Stomach (tissue), 8 donors: ENCODE measurements at regions not wholly inside any gene's neighbourhood (a gene's known extent, or its start where the extent isn't known, plus 50 kb on each side); places are given as distances from the start of the nearest gene placed in this dataset.

Experiments used
- DNase-seq, 2 donors: peaks; one replicate each; pipeline versions ENCODE4 v3.0.0 to v3.0.0-alpha.2; 2013 to 2019
- H3K27ac ChIP-seq, 5 donors: fragments of 200-600 bp in 4 of 5; sonication (generic) in 4 of 5; one replicate each; pipeline ENCODE4 v1.5.1; 2013 to 2019; ENCODE audit warnings: mild to moderate bottlenecking in 1 of 5, moderate library complexity in 1 of 5
- H3K27me3 ChIP-seq, 3 donors: fragments of 200-600 bp; sonication (generic); one replicate each; pipeline ENCODE4 v1.5.1; 2017 to 2019; ENCODE audit warnings: mixed run types in 1 of 3
- H3K36me3 ChIP-seq, 4 donors: fragments of 200-600 bp; sonication (generic); 1 replicate in 3 of 4; 2 replicates in 1 of 4; pipeline ENCODE4 v1.5.1; 2016 to 2019
- H3K4me1 ChIP-seq, 4 donors: fragments of 200-600 bp; sonication (generic); one replicate each; pipeline ENCODE4 v1.5.1; 2016 to 2019
- H3K4me3 ChIP-seq, 4 donors: fragments of 200-600 bp; sonication (generic) in 3 of 4; one replicate each; pipeline ENCODE4 v1.5.1; 2016 to 2019; ENCODE audit warnings: mild to moderate bottlenecking in 1 of 4
- H3K9me3 ChIP-seq, 4 donors: fragments of 200-600 bp; sonication (generic); one replicate each; pipeline ENCODE4 v1.5.1; 2016 to 2019
- CTCF ChIP-seq, 7 experiments: fragments of 450-650 bp in 4 of 7; fragments of 200-600 bp in 3 of 7; sonication (generic) in 3 of 7; IDR thresholded peaks; one replicate each; pipeline ENCODE4 v1.5.1; 2016 to 2019; ENCODE audit warnings: antibody characterized with exemption in 7 of 7, control low read depth in 2 of 7, mild to moderate bottlenecking in 1 of 7
- EP300 ChIP-seq: sonication (generic); formaldehyde crosslinking; IDR thresholded peaks from one replicate; pipeline ENCODE4 v1.6.1; 2017; ENCODE audit warnings: antibody characterized with exemption
- POLR2A ChIP-seq, 4 donors: fragments of 450-650 bp; IDR thresholded peaks; one replicate each; pipeline ENCODE4 v1.6.1; 2016; ENCODE audit warnings: antibody characterized with exemption in 4 of 4, control low read depth in 2 of 4, mild to moderate bottlenecking in 1 of 4, moderate library complexity in 1 of 4
- POLR2AphosphoS5 ChIP-seq, 3 donors: sonication (generic); formaldehyde crosslinking; IDR thresholded peaks; one replicate each; pipeline ENCODE4 v1.6.1; 2016; ENCODE audit warnings: antibody characterized with exemption in 3 of 3
- WGBS, 5 donors: extraction: QIAGEN DNeasy Blood & Tissue Kit in 3 of 5; methylation state at CpG; one replicate each; pipeline versions ENCODE4 v1.1.5 to v1.1.7; 2013 to 2018; 5-methylcytosine and 5-hydroxymethylcytosine counted together
- intact Hi-C: fragments of 100-400 bp; cut with DNase I; formaldehyde crosslinking; loops from one replicate; pipeline ENCODE4 v1.15.1; 2023; ENCODE audit warnings: low total_unique reads
- donor health status: healthy with polysubstance abuse.
- donor health status: Bipolar disorder and iron deficiency.
- donor health status: healthy.

GRCh38 chr16:87227296-87227951, 89.8 kb downstream of the C16orf95 start:
- H3K4me1 ChIP-seq: no peaks in the 10 kb centered on the region
- peaks cover 0 to 6% (median 6%) of the 10 kb centered on the region in 4 donors for H3K9me3 ChIP-seq
- intact Hi-C loops: no loop called here
- H3K4me3 ChIP-seq: no peak overlapping the region
- peak in 1 of 2 donors; percentile 48 for DNase-seq
- H3K27me3 ChIP-seq: no peaks in the 10 kb centered on the region
- H3K36me3 ChIP-seq: no peaks in the 10 kb centered on the region
- TF ChIP-seq POLR2A (IDR thresholded peaks at IDR 0.05) (no peak), CTCF (IDR thresholded peaks at IDR 0.05) (no peak), EP300 (no peak), POLR2AphosphoS5 (IDR thresholded peaks at IDR 0.05) (no peak)
- H3K27ac ChIP-seq: peak overlapping the region in 4 of 5 donors; percentile 54 to 73 (median 64)
- 64 to 70% (median 68%) methylated on average over 19 to 24 of the region's 24 CpGs for WGBS, 5 donors

GRCh38 chr16:87228363-87228762, 88.8 kb downstream of the C16orf95 start:
- H3K27me3 ChIP-seq: no peaks in the 10 kb centered on the region
- H3K9me3 ChIP-seq: peaks cover 0 to 8% (median 7%) of the 10 kb centered on the region in 4 donors
- no peak overlapping the region for H3K4me3 ChIP-seq
- no peaks in the 10 kb centered on the region for H3K4me1 ChIP-seq
- no peaks in the 10 kb centered on the region for H3K36me3 ChIP-seq
- TF ChIP-seq EP300 (no peak), POLR2AphosphoS5 (IDR thresholded peaks at IDR 0.05) (no peak), POLR2A (IDR thresholded peaks at IDR 0.05) (no peak)
- no peak for DNase-seq
- intact Hi-C loops: no loop called here
- 84 to 98% (median 91%) methylated on average over 8 of the region's 8 CpGs for WGBS, 5 donors
- H3K27ac ChIP-seq: no peak overlapping the region

DNA sequence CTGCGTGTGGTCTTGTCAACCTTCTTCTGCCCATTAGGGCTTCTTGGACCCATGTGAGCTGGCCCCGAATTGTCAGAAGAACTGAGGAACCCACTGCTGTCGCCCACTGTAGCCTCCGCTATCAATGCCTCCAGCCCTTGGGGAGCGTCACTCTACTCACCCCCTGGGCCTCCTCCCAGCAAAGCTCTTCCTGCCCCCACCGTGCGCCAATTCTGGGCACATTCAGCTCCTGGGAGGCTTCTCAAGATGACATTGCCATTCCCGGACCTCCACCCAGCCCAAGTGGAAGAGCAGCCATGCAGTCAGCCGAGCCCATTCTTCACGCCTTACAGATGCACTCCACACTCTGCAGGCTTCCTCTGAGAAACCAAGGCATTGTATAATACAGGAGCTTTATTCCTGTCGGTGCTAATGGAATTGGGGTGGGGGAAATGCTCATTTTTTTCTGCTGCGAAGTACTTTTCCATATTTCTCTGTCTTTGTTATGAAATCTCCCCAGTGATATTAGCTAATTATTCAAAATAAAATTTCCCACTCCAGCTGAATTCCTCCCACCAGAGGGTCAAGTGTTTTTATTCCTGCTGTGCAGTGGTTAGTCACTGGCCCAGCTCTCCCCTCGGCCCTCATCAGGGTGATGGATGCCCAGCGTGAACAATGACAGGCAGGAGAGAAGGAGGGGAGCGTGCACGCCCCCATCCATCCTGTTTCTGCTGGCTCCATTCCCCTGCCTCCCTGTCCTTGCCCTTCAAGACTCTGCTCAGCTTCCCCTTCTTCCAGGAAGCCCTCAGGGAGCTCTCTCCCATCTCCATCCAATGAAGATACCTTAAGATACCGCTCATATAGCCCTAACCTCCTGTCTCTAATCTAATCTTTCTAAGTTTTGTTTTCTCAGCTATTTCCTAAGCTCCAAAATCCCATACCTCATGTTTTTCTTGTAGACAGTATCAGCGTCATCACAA, 87.7 kb downstream of the C16orf95 start:
- Histone ChIP-seq H3K4me1 (no peaks in the 10 kb centered on the region), H3K4me3 (no peak overlapping the region), H3K36me3 (no peaks in the 10 kb centered on the region), H3K27me3 (peaks cover 0 to 4% (median 0%) of the 10 kb centered on the region in 3 donors), H3K27ac (no peak overlapping the region), H3K9me3 (peaks cover 0 to 8% (median 7%) of the 10 kb centered on the region in 4 donors)
- no peak for DNase-seq
- 80 to 83% (median 82%) methylated on average over 17 to 18 of the region's 18 CpGs for WGBS, 5 donors
- TF ChIP-seq CTCF (IDR thresholded peaks at IDR 0.05) (no peak), POLR2AphosphoS5 (IDR thresholded peaks at IDR 0.05) (no peak), POLR2A (IDR thresholded peaks at IDR 0.05) (no peak), EP300 (no peak)
- intact Hi-C loops: no loop called here

DNA sequence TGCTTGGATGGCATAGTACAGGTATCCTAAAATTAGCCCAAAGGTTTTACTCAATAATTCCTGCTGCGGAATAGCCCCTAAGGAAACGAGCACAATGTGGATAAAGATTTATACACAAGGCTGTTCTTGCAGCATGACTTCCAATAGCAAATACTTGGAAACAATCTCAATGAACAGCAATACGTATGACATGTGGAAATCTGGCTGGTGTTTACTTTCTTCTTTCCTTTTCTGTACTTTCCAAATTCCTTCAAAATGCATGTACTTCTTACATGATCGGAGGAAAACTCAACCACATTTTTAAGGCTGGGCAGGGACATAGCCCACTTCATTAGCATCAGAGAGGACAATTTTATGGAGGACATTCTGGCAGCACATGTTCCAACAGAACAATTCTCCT, 86.6 kb downstream of the C16orf95 start:
- Histone ChIP-seq H3K4me3 (no peak overlapping the region), H3K27me3 (peaks cover 0 to 11% (median 0%) of the 10 kb centered on the region in 3 donors), H3K9me3 (peaks cover 0 to 8% (median 7%) of the 10 kb centered on the region in 4 donors), H3K27ac (no peak overlapping the region), H3K4me1 (no peaks in the 10 kb centered on the region), H3K36me3 (no peaks in the 10 kb centered on the region)
- TF ChIP-seq POLR2AphosphoS5 (IDR thresholded peaks at IDR 0.05): no peak
- TF ChIP-seq EP300: no peak
- no peak for TF ChIP-seq CTCF (IDR thresholded peaks at IDR 0.05)
- TF ChIP-seq POLR2A (IDR thresholded peaks at IDR 0.05): no peak
- intact Hi-C loops: no loop called here
- no peak for DNase-seq
- whole genome bisulfite sequencing, 5 donors: 56 to 84% (median 63%) methylated on average over 4 of the region's 4 CpGs
